Stomach smooth muscle (tissue), 2 donors: ENCODE measurements at regions not wholly inside any gene's neighbourhood (a gene's known extent, or its start where the extent isn't known, plus 50 kb on each side); places are given as distances from the start of the nearest gene placed in this dataset.
A peak's percentile ranks its signal among the peaks of the same experiment; 100 is the strongest.

Experiments used
- H3K27ac ChIP-seq: one replicate; pipeline ENCODE4 v1.7.0; 2013; ENCODE audit warnings: mild to moderate bottlenecking, low read length, inconsistent platforms
- H3K27me3 ChIP-seq, 2 donors: one replicate each; pipeline ENCODE4 v1.7.0; 2013; ENCODE audit warnings: low read length in 2 of 2; ENCODE audit not compliant: insufficient read depth in 2 of 2, control insufficient read depth in 1 of 2
- H3K36me3 ChIP-seq, 2 donors: one replicate each; pipeline ENCODE4 v1.7.0; 2013; ENCODE audit warnings: low read length in 2 of 2; ENCODE audit not compliant: control insufficient read depth in 2 of 2, insufficient read depth in 2 of 2
- H3K4me1 ChIP-seq: one replicate; pipeline ENCODE4 v1.7.0; 2013; ENCODE audit warnings: low read length; ENCODE audit not compliant: control insufficient read depth, insufficient read depth
- H3K4me3 ChIP-seq, 2 donors: one replicate each; pipeline ENCODE4 v1.7.0; 2013; ENCODE audit warnings: low read length in 2 of 2
- H3K9ac ChIP-seq, 2 donors: one replicate each; pipeline ENCODE4 v1.7.0; 2013; ENCODE audit warnings: low read length in 2 of 2, mild to moderate bottlenecking in 1 of 2
- H3K9me3 ChIP-seq, 2 donors: one replicate each; pipeline ENCODE4 v1.7.0; 2013; ENCODE audit warnings: low read length in 2 of 2; ENCODE audit not compliant: control insufficient read depth in 2 of 2
- donor health status: healthy.
- donor health status: Pancreatic carcinoma.

DNA sequence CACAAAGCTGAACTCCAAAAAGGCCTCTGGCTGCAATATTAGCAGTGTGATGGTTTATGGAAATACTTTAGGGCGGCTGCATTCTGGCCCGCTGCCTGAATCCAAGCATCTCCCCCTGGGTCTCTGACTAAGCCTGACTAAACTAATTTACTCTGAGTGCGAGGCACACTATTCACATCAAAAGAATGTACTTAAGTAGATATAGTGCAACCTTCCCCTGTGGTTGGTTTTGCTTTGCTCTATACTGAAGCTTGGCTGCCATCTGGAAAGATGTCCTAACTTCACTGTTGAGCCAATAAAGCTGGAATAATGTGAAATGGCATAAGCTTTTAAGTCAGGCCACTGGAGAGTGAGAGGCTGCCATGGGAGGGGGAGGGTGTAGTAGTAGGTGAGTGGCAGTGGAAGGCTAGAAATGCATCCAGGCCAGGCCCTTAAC, 321.6 kb downstream of the AASDHPPT start:
- Histone ChIP-seq H3K27me3 (peaks cover 0 to 1% of the 10 kb centered on the region in 2 donors), H3K27ac (peak overlapping the region; percentile 6), H3K9ac (no peak overlapping the region), H3K4me3 (no peak overlapping the region), H3K36me3 (no peaks in the 10 kb centered on the region), H3K4me1 (peaks cover 10% of the 10 kb centered on the region), H3K9me3 (peaks cover 0 to 4% of the 10 kb centered on the region in 2 donors)

DNA sequence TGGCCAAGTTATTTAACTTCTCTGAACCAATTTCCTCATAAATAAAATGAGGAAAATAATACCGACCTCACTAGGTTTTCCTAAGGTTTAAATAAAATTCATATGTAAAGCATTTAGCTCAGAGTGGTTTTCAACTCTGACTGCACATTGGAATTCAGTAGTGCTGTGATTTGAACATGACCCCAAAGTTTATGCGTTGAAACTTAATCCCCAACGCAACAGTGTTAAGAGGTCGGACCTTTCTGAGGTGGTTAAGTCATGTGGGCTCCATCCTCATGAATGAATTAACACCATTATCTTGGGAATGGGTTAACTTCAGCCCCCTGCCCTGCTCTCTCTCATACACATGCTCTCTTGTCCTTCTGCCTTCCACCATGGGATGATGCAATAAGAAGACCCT, 322.2 kb downstream of the AASDHPPT start:
- H3K9me3 ChIP-seq = peaks cover 0 to 4% of the 10 kb centered on the region in 2 donors
- H3K36me3 ChIP-seq = no peaks in the 10 kb centered on the region
- H3K9ac ChIP-seq = no peak overlapping the region
- no peaks in the 10 kb centered on the region for H3K27me3 ChIP-seq
- no peak overlapping the region for H3K4me3 ChIP-seq
- peaks cover 10% of the 10 kb centered on the region for H3K4me1 ChIP-seq
- H3K27ac ChIP-seq = no peak overlapping the region

DNA sequence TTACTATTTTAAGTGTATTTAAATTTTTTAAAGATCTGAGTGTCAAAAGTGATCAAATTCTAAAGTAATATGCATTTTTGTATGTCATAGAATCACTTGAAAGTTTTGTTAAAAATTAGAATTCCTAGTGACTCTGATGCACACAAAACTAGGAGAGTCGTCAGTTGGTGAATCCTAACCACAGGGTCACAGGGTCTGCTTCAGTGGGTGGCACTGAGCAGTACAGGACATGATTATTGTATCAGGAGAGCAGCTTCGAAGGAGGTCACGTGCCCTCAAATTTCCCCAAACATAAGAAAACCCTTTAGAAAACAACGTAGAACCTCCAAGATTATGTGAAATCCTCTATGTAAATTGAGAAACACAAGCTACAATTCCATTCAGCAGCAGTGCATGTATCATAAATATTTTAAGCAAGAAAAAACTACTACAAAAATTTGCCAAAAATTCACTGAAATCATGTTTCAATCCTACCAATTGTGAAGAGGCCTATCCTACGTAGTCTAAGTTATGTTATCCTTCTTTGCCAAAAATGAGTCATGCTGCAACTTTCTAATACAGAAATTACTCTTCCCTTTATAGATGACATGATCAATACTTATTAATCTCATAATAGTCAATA, 323.6 kb downstream of the AASDHPPT start:
- Histone ChIP-seq H3K27ac (no peak overlapping the region), H3K9me3 (no peaks in the 10 kb centered on the region), H3K4me3 (no peak overlapping the region), H3K4me1 (peaks cover 10% of the 10 kb centered on the region), H3K36me3 (no peaks in the 10 kb centered on the region), H3K9ac (no peak overlapping the region), H3K27me3 (no peaks in the 10 kb centered on the region)

- H3K9ac ChIP-seq = no peak overlapping the region
- H3K4me1 ChIP-seq = peaks cover under 1% of the 10 kb centered on the region
- H3K9me3 ChIP-seq = no peaks in the 10 kb centered on the region
- H3K27ac ChIP-seq = no peak overlapping the region
- no peaks in the 10 kb centered on the region for H3K27me3 ChIP-seq
- H3K36me3 ChIP-seq = no peaks in the 10 kb centered on the region
- H3K4me3 ChIP-seq = no peak overlapping the region
These were observed 326.3 kb downstream of the AASDHPPT start for GRCh38 chr11:106403751-106404150.

GRCh38 chr11:106409222-106409621, 331.8 kb downstream of the AASDHPPT start:
- no peak overlapping the region for H3K9ac ChIP-seq
- no peak overlapping the region for H3K4me3 ChIP-seq
- no peaks in the 10 kb centered on the region for H3K9me3 ChIP-seq
- no peaks in the 10 kb centered on the region for H3K36me3 ChIP-seq
- no peak overlapping the region for H3K27ac ChIP-seq
- H3K27me3 ChIP-seq = no peaks in the 10 kb centered on the region
- H3K4me1 ChIP-seq = no peaks in the 10 kb centered on the region

GRCh38 chr11:106409671-106410070, 332.2 kb downstream of the AASDHPPT start:
- Histone ChIP-seq H3K4me3 (no peak overlapping the region), H3K27me3 (no peaks in the 10 kb centered on the region), H3K27ac (no peak overlapping the region), H3K9ac (no peak overlapping the region), H3K4me1 (no peaks in the 10 kb centered on the region), H3K36me3 (no peaks in the 10 kb centered on the region), H3K9me3 (no peaks in the 10 kb centered on the region)

DNA sequence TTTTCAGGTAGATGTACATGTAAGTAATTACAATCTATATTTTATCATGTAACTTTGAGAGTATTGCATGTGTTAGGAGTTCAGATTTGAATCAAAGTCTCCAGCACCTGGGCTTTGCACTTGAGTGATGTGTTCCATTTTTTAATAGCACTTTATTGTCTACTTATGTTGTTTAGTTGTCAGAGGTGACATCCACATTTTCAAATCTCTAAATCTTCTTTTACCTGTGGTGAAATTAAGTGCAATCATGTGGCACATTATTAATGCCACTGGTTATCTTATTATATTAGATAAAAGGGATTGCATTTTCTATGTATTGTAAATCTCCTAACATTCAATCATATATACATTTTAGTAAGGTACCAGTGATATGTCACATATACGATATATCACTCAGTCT, 333.4 kb downstream of the AASDHPPT start:
- Histone ChIP-seq H3K36me3 (no peaks in the 10 kb centered on the region), H3K4me1 (no peaks in the 10 kb centered on the region), H3K4me3 (no peak overlapping the region), H3K27ac (no peak overlapping the region), H3K9ac (no peak overlapping the region), H3K27me3 (no peaks in the 10 kb centered on the region), H3K9me3 (no peaks in the 10 kb centered on the region)

- Histone ChIP-seq H3K9me3 (no peaks in the 10 kb centered on the region), H3K4me3 (no peak overlapping the region), H3K27me3 (no peaks in the 10 kb centered on the region), H3K27ac (no peak overlapping the region), H3K36me3 (no peaks in the 10 kb centered on the region), H3K9ac (no peak overlapping the region), H3K4me1 (no peaks in the 10 kb centered on the region)
These were observed 335.8 kb downstream of the AASDHPPT start for GRCh38 chr11:106413222-106413621.

GRCh38 chr11:106415510-106415909, 338.0 kb downstream of the AASDHPPT start:
- Histone ChIP-seq H3K27ac (no peak overlapping the region), H3K36me3 (no peaks in the 10 kb centered on the region), H3K27me3 (no peaks in the 10 kb centered on the region), H3K4me3 (no peak overlapping the region), H3K9ac (no peak overlapping the region), H3K9me3 (no peaks in the 10 kb centered on the region), H3K4me1 (no peaks in the 10 kb centered on the region)

- Histone ChIP-seq H3K9me3 (no peaks in the 10 kb centered on the region), H3K27ac (no peak overlapping the region), H3K27me3 (no peaks in the 10 kb centered on the region), H3K4me1 (no peaks in the 10 kb centered on the region), H3K9ac (no peak overlapping the region), H3K36me3 (no peaks in the 10 kb centered on the region), H3K4me3 (no peak overlapping the region)
These were observed 341.3 kb downstream of the AASDHPPT start for GRCh38 chr11:106418791-106419190.

GRCh38 chr11:106420048-106420665, 342.7 kb downstream of the AASDHPPT start:
- H3K9me3 ChIP-seq = no peaks in the 10 kb centered on the region
- H3K27me3 ChIP-seq = no peaks in the 10 kb centered on the region
- no peaks in the 10 kb centered on the region for H3K4me1 ChIP-seq
- H3K9ac ChIP-seq = no peak overlapping the region
- H3K27ac ChIP-seq = no peak overlapping the region
- H3K4me3 ChIP-seq = no peak overlapping the region
- H3K36me3 ChIP-seq = no peaks in the 10 kb centered on the region
